ENCODE measurements at regions not wholly inside any gene's neighbourhood (a gene's known extent, or its start where the extent isn't known, plus 50 kb on each side); places are given as distances from the start of the nearest gene placed in this dataset.
A peak's percentile ranks its signal among the peaks of the same experiment; 100 is the strongest.

- Histone ChIP-seq H3K36me3 (replicated peaks in 1 of 2; ENCODE audit: control insufficient read depth in 1 of 2, insufficient read depth in 2 of 2, low read length in 2 of 2) (no peaks in the 10 kb centered on the region), H4K20me1 (ENCODE audit: insufficient read depth, low read length) (no peaks in the 10 kb centered on the region), H3K9me3 (ENCODE audit: low read length) (no peaks in the 10 kb centered on the region), H3K27me3 (ENCODE audit: control insufficient read depth in 1 of 2, insufficient read depth in 2 of 2, low read length in 2 of 2) (no peaks in the 10 kb centered on the region; a peak in 1 of 5 replicates), H3K79me2 (ENCODE audit: insufficient read depth, low read length) (no peaks in the 10 kb centered on the region), H3K9ac (ENCODE audit: insufficient read depth, low read depth, low read length) (no peak overlapping the region), H3K4me2 (ENCODE audit: low read depth, low read length) (no peak overlapping the region), H2AFZ (ENCODE audit: low read length) (no peak overlapping the region), H3K4me3 (replicated peaks in 1 of 3; ENCODE audit: insufficient read depth in 1 of 3, low read depth in 2 of 3, low read length in 3 of 3) (no peak overlapping the region), H3K4me1 (ENCODE audit: insufficient read depth, low read length) (peaks cover 49% of the 10 kb centered on the region), H3K27ac (ENCODE audit: extremely low read length, insufficient read depth, low read length) (no peak overlapping the region)
- POLR2A ChIA-PET: no interaction called here
- BruUV-seq (replicated peaks): no TSS peak
- DNase-seq (ENCODE audit: low spot score): peak; percentile 42
- FAIRE-seq: no peak
- in situ Hi-C loops (cut with HindIII; ENCODE audit: extremely low pct_ligation_motif_present, low pct_unique_long_range_greater_than_20kb) (no loop called here), intact Hi-C loops (cut with micrococcal nuclease; ENCODE audit: unreplicated experiment) (loop anchor here (1.0 to 5.0 kb wide), 2 partner anchors 151 to 237 kb away; partner anchors contain the start of gene MAN1A1)
- WGBS (ENCODE audit: low lambda C conversion rate): 5% methylated on average over 3 of the region's 3 CpGs
- CTCF ChIA-PET (ENCODE audit: low intra/inter-chr PET ratio, low total read pairs): no interaction called here
- peak; percentile 71 for ATAC-seq
- TF ChIP-seq KLF9 (CRISPR knock-in tag; IDR thresholded peaks at IDR 0.05; ENCODE audit: low read depth) (no peak), ZNF329 (CRISPR knock-in tag; IDR thresholded peaks at IDR 0.05; ENCODE audit: low read depth) (no peak), XRCC5 (optimal IDR thresholded peaks at IDR 0.05; ENCODE audit: low read length) (no peak), ZFP36L1 (CRISPR knock-in tag; IDR thresholded peaks at IDR 0.05) (no peak), PRPF4 (IDR thresholded peaks at IDR 0.05; ENCODE audit: low read depth, low read length, poor library complexity, severe bottlenecking) (no peak), PAF1 (CRISPR knock-in tag; IDR thresholded peaks at IDR 0.05) (no peak), HMGA1 (CRISPR knock-in tag; conservative IDR thresholded peaks at IDR 0.05) (no peak), SIX1 (CRISPR knock-in tag; IDR thresholded peaks at IDR 0.05; ENCODE audit: borderline replicate concordance) (peak; percentile 95), ZNF468 (CRISPR knock-in tag; IDR thresholded peaks at IDR 0.05) (no peak), ZNF3 (CRISPR knock-in tag; IDR thresholded peaks at IDR 0.05) (no peak), KLF12 (CRISPR knock-in tag; IDR thresholded peaks at IDR 0.05; ENCODE audit: borderline replicate concordance) (no peak), ZNF777 (CRISPR knock-in tag; IDR thresholded peaks at IDR 0.05) (no peak), ZMAT5 (CRISPR knock-in tag; IDR thresholded peaks at IDR 0.05; ENCODE audit: borderline replicate concordance, low read depth) (no peak), PPARG (CRISPR knock-in tag; conservative IDR thresholded peaks at IDR 0.05) (peak; percentile 61; the same call in 1 of the 2 replicates), RCOR2 (CRISPR knock-in tag; IDR thresholded peaks at IDR 0.05) (0 out of 2 replicates have a peak, but pooled peaks have one; percentile 40), HNRNPH1 (optimal IDR thresholded peaks at IDR 0.05; ENCODE audit: low read depth, low read length) (no peak), ISX (CRISPR knock-in tag; conservative IDR thresholded peaks at IDR 0.05) (no peak), ARID5B (CRISPR knock-in tag; IDR thresholded peaks at IDR 0.05) (peak; percentile 89)
- TF ChIP-seq, protein P1, sequence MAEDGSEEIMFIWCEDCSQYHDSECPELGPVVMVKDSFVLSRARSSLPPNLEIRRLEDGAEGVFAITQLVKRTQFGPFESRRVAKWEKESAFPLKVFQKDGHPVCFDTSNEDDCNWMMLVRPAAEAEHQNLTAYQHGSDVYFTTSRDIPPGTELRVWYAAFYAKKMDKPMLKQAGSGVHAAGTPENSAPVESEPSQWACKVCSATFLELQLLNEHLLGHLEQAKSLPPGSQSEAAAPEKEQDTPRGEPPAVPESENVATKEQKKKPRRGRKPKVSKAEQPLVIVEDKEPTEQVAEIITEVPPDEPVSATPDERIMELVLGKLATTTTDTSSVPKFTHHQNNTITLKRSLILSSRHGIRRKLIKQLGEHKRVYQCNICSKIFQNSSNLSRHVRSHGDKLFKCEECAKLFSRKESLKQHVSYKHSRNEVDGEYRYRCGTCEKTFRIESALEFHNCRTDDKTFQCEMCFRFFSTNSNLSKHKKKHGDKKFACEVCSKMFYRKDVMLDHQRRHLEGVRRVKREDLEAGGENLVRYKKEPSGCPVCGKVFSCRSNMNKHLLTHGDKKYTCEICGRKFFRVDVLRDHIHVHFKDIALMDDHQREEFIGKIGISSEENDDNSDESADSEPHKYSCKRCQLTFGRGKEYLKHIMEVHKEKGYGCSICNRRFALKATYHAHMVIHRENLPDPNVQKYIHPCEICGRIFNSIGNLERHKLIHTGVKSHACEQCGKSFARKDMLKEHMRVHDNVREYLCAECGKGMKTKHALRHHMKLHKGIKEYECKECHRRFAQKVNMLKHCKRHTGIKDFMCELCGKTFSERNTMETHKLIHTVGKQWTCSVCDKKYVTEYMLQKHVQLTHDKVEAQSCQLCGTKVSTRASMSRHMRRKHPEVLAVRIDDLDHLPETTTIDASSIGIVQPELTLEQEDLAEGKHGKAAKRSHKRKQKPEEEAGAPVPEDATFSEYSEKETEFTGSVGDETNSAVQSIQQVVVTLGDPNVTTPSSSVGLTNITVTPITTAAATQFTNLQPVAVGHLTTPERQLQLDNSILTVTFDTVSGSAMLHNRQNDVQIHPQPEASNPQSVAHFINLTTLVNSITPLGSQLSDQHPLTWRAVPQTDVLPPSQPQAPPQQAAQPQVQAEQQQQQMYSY (CRISPR knock-in tag; IDR thresholded peaks at IDR 0.05): no peak
Measured at GRCh38 chr6:119497988-119498727, 148.6 kb upstream of the MAN1A1 start.
